Thymus (tissue), 11 donors: ENCODE measurements at regions not wholly inside any gene's neighbourhood (a gene's known extent, or its start where the extent isn't known, plus 50 kb on each side); places are given as distances from the start of the nearest gene placed in this dataset.

Experiments
- DNase-seq, 9 donors: peaks; one replicate each; pipeline ENCODE4 v3.0.0-alpha.2; 2013; ENCODE audit warnings: low spot score in 9 of 9, low read depth in 6 of 9, missing footprints in 1 of 9
- H3K27ac ChIP-seq, 2 donors: one replicate each; pipeline ENCODE4 v1.5.1; 2013; ENCODE audit warnings: control low read depth in 1 of 2, low read depth in 1 of 2, low read length in 1 of 2, mild to moderate bottlenecking in 1 of 2, moderate library complexity in 1 of 2
- H3K27me3 ChIP-seq, 2 donors: one replicate each; pipeline ENCODE4 v1.5.1; 2013; ENCODE audit warnings: low read length in 1 of 2; ENCODE audit not compliant: control insufficient read depth in 2 of 2, insufficient read depth in 1 of 2
- H3K36me3 ChIP-seq, 2 donors: one replicate each; pipeline ENCODE4 v1.5.1; 2013; ENCODE audit warnings: low read length in 1 of 2, mild to moderate bottlenecking in 1 of 2, moderate library complexity in 1 of 2; ENCODE audit not compliant: control insufficient read depth in 2 of 2, insufficient read depth in 2 of 2
- H3K4me1 ChIP-seq, 2 donors: one replicate each; pipeline ENCODE4 v1.5.1; 2013; ENCODE audit warnings: low read length in 2 of 2; ENCODE audit not compliant: control insufficient read depth in 2 of 2, insufficient read depth in 2 of 2
- H3K4me3 ChIP-seq, 2 donors: one replicate each; pipeline ENCODE4 v1.5.1; 2013; ENCODE audit warnings: low read length in 2 of 2, control low read depth in 1 of 2, mild to moderate bottlenecking in 1 of 2
- H3K9me3 ChIP-seq, 2 donors: one replicate each; pipeline ENCODE4 v1.5.1; 2013; ENCODE audit warnings: low read length in 1 of 2, mild to moderate bottlenecking in 1 of 2; ENCODE audit not compliant: control insufficient read depth in 2 of 2, insufficient read depth in 1 of 2
- WGBS: extraction: QIAGEN DNeasy Blood & Tissue Kit; methylation state at CpG from one replicate; pipeline ENCODE4 v1.1.7; 2013; 5-methylcytosine and 5-hydroxymethylcytosine counted together
- donor health status: healthy.

DNA sequence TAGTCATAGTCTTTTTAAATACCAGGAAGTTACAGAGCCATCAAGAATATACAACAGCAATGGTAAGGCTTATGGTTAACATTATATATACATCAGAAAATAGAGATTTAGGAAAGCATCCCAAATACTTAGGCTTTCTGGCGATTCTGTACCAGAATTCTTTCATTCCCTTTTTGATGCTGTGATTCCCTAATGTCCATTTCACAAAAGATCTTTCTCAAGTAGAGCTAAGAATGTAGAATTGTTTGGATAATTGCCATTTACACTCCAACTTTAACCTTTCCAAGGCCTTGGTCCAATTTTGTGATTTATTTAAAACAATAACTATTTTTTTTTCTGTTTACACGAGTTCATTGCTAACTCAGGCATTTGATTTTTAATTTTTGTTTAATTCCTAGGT is 422.2 kb downstream of the MTX2 start:
- no peaks in the 10 kb centered on the region for H3K4me1 ChIP-seq
- no peak for DNase-seq
- 93% methylated on average over 2 of the region's 2 CpGs for WGBS
- no peaks in the 10 kb centered on the region for H3K36me3 ChIP-seq
- H3K4me3 ChIP-seq, result no peak overlapping the region
- no peaks in the 10 kb centered on the region for H3K27me3 ChIP-seq
- no peaks in the 10 kb centered on the region for H3K9me3 ChIP-seq
- no peak overlapping the region for H3K27ac ChIP-seq

DNA sequence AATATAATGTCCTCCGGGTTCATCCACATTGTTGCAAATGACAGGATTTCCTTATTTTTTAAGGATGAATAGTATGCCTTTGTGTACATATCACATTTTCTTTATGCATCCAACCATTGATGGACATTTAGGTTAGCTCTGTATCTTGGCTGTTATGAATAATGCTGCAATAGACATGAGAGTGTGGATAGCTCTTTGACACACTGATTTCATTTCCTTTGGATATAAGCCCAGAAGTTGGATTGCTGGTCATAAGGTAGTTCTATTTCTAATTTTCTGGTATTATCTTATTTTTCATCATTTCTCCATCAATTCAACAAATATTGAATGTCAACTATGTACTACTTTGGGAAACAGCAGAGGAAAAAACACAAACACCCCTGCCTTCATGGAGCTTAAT is 423.3 kb downstream of the MTX2 start:
- DNase-seq, result no peak
- H3K36me3 ChIP-seq, result no peaks in the 10 kb centered on the region
- 96% methylated on average over 1 of the region's 1 CpG for WGBS

DNA sequence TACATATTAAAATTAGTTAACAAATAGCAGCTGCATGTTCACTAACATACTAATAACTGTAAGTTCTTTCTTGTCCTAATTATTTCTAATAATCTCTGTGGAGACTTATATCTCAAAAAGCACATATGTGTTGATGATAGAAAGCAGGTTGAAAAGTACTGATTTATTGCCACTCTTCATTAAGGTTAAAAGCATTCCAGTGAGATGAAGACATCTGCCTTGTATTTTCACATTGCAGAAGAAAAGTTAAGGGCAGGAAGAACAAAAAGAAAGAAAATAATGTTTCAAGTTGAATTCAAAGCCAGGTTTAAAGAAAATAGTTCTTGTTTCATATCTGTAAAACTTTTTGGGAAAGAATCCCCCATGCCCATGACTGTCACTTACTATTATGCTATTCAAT is 429.9 kb downstream of the MTX2 start:
- DNase-seq, result no peak
- no peaks in the 10 kb centered on the region for H3K27me3 ChIP-seq
- H3K36me3 ChIP-seq, result no peaks in the 10 kb centered on the region
- H3K27ac ChIP-seq, result no peak overlapping the region
- no peaks in the 10 kb centered on the region for H3K9me3 ChIP-seq
- H3K4me1 ChIP-seq, result no peaks in the 10 kb centered on the region
- H3K4me3 ChIP-seq, result no peak overlapping the region

More for the DNA sequence above, 423.3 kb downstream of the MTX2 start:
- Histone ChIP-seq H3K9me3 (no peaks in the 10 kb centered on the region), H3K27ac (no peak overlapping the region), H3K4me1 (no peaks in the 10 kb centered on the region), H3K4me3 (no peak overlapping the region), H3K27me3 (no peaks in the 10 kb centered on the region)

DNA sequence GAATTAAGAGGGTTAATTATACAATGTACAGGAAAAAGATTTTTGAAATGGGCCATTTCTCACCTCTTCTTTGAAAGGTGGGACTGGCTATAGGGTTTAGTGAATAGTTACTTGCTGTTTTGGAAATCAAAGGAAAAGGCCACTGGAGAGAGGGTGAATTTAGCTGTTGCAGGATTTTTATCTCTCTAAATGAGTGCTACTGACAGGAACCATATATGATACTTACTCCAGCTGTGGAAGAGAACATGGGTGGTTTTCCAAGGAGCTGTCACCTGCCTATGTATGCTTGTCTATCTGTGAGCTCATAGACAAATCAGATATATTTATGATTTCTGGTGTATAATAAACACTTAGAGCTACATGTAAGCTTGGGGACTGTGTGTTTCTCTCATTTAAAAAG is 430.4 kb downstream of the MTX2 start:
- Histone ChIP-seq H3K9me3 (no peaks in the 10 kb centered on the region), H3K27ac (no peak overlapping the region), H3K36me3 (no peaks in the 10 kb centered on the region), H3K27me3 (no peaks in the 10 kb centered on the region), H3K4me1 (no peaks in the 10 kb centered on the region), H3K4me3 (no peak overlapping the region)
- DNase-seq, result no peak

DNA sequence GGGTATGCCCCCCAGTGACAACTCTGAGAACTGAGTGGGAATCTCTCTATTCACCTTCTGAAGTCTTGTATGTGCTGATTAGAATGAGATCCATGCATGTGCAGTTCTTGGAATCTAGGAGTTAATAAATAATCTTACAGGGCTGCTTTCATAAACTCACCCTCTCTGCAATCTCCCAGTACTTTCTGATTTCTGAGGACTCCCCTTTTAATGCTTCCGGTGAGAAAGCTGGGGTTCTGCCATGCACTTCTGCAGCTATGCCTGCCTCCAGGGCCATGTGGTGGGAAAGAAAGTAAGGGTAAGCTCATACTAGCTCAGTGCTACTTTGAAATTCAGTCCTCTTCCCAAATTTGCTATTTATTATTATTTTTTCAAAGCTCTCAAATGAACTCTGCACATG is 432.9 kb downstream of the MTX2 start:
- H3K9me3 ChIP-seq, result no peaks in the 10 kb centered on the region
- 94% methylated on average over 1 of the region's 1 CpG for WGBS
- H3K27ac ChIP-seq, result no peak overlapping the region
- H3K36me3 ChIP-seq, result no peaks in the 10 kb centered on the region
- no peaks in the 10 kb centered on the region for H3K27me3 ChIP-seq
- DNase-seq, result no peak
- H3K4me3 ChIP-seq, result no peak overlapping the region
- H3K4me1 ChIP-seq, result no peaks in the 10 kb centered on the region

DNA sequence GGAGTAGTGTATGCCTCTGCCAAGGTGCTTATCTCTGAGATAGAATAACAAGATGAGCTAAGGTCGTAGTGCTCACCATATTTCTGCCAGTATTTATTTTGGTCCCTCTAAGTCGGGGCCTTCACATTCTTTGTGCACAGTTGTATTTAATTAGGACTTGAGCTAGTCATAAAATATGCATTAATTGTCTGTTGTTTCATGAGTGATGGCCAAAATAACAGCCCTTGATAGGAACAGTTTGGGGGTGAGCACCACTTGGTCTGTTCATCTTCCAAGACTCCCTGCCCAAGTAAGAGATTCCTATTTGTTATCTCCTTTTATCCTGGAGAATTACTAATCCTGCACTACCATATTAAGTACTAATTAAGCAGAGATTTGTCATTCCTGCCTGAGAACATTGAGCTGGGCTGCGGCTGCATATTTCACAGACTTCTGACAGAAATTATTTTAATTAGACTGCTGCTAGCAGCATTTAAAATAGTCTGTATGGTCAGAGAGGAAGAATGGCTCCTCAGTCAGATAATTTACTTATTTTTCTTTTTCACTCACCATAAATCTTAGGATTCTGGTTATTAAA is 435.1 kb downstream of the MTX2 start:
- Histone ChIP-seq H3K4me1 (no peaks in the 10 kb centered on the region), H3K36me3 (no peaks in the 10 kb centered on the region), H3K27ac (no peak overlapping the region), H3K9me3 (no peaks in the 10 kb centered on the region), H3K4me3 (no peak overlapping the region), H3K27me3 (no peaks in the 10 kb centered on the region)
- DNase-seq, result no peak
- WGBS, result 90% methylated on average over 3 of the region's 3 CpGs

DNA sequence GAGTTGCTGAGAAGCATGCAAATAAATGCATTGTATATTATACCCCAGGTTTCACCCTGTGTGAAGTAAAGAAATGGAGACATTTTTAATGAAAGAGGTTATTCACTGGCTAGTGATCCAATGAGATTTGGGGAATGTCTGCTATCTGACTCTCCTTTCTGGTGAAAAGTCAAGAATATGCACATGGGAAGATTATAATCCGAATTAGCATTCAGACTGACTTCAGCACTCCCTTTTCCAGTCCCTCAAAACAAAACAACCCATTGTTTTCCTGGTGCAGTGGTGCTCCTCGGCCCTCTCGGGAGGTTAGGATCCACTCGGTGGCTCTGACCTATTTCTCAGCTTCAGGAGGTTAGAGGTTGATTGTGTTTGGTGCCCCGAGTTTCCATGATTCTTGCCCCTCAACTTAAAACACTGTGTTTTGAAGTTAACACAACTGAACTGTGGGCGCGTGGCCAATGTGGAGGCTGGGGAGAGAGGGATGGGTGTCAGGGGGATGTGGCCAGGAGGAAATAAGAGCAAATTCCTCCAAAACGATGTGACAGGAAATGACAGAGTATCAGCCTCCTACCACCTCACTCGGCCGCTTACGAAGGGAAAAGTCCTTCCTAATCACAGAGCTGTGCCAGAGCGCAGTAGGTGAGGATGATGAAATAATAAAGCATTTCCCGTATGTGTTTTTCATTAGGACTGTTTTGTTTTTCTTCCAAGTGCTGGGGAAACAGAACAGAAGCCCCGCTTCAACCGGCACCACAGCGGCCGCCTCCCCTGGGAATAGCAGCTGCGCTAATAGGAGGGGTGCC is 440.1 kb downstream of the MTX2 start:
- DNase-seq, result no peak
- H3K4me3 ChIP-seq, result no peak overlapping the region
- no peaks in the 10 kb centered on the region for H3K27me3 ChIP-seq
- H3K9me3 ChIP-seq, result no peaks in the 10 kb centered on the region
- WGBS, result 88% methylated on average over 18 of the region's 18 CpGs
- H3K27ac ChIP-seq, result no peak overlapping the region
- no peaks in the 10 kb centered on the region for H3K4me1 ChIP-seq
- no peaks in the 10 kb centered on the region for H3K36me3 ChIP-seq

DNA sequence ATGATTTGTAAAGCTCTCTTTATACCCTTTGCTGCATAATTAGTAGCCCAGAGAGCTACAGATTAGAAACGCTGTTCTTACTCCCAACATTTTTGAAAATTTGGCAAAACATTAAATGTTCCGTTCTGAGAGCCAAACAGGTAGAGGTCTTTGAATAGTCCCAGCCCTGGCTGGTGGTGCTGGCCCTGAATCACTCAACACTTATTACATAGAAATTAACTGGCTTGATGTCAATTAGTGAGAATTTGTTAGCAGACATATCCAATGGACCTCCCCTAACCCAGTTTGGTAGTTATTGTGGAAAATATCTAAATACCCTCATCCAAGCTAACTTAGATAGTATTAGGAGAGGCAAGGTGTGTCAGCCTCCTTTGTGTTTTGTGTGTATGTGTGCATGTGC is 440.7 kb downstream of the MTX2 start:
- Histone ChIP-seq H3K27me3 (no peaks in the 10 kb centered on the region), H3K4me3 (no peak overlapping the region), H3K4me1 (no peaks in the 10 kb centered on the region), H3K9me3 (no peaks in the 10 kb centered on the region), H3K27ac (no peak overlapping the region), H3K36me3 (no peaks in the 10 kb centered on the region)
- whole genome bisulfite sequencing, result 97% methylated on average over 2 of the region's 2 CpGs
- no peak for DNase-seq

DNA sequence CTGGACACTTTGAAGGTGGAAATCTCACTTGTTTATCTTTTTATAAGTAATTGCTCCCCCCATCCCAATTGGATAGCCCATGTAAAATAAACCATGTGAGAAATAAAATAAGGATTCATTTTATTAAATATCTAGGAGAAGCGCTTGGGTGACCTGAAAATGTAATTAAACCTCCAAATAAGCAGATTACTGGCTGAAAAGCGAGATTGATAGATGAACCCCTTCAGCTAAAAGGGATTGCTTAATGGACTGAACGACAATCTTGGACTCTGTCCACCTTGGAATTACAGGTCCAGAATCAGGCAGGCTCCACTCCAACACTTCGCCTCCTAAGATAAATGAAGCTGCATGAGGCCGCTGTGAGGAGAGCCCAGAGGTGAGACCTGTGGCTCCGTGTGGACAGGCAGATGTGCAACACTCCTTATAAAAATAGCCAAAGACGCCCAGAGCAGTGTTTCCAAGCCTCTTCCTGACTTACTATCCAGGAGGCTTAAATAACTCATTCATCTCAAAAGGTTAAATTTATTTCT is 441.5 kb downstream of the MTX2 start:
- Histone ChIP-seq H3K4me1 (no peaks in the 10 kb centered on the region), H3K9me3 (no peaks in the 10 kb centered on the region), H3K27me3 (no peaks in the 10 kb centered on the region), H3K36me3 (no peaks in the 10 kb centered on the region), H3K4me3 (no peak overlapping the region), H3K27ac (no peak overlapping the region)
- 94% methylated on average over 7 of the region's 7 CpGs for WGBS
- DNase-seq, result no peak
